MM.1S (cell line): ENCODE measurements at regions not wholly inside any gene's neighbourhood (a gene's known extent, or its start where the extent isn't known, plus 50 kb on each side); places are given as distances from the start of the nearest gene placed in this dataset.

ENCODE experiments used
- DNase-seq: peaks from one replicate; pipeline ENCODE4 v3.0.0-alpha.2; 2015
- H2AFZ ChIP-seq: fragments of 300-600 bp; sonication (generic); 2 replicates; pipeline ENCODE4 v1.6.0; 2016; ENCODE audit warnings: antibody characterized with exemption, low read length
- H3F3A ChIP-seq: fragments of 300-600 bp; sonication (generic); 2 replicates; pipeline ENCODE4 v1.6.1; 2016; ENCODE audit warnings: mild to moderate bottlenecking, antibody characterized with exemption, low read length, moderate library complexity, mixed read lengths; ENCODE audit not compliant: insufficient read depth
- H3K27ac ChIP-seq: fragments of 300-600 bp; sonication (generic); 2 replicates; pipeline ENCODE4 v1.5.1; 2016; ENCODE audit warnings: mild to moderate bottlenecking, low read length
- H3K27me3 ChIP-seq: fragments of 300-600 bp; sonication (generic); replicated peaks from 2 replicates; pipeline ENCODE4 v1.6.0; 2016; ENCODE audit warnings: low read length; ENCODE audit not compliant: insufficient read depth
- H3K36me3 ChIP-seq: fragments of 300-600 bp; sonication (generic); replicated peaks from 2 replicates; pipeline ENCODE4 v1.6.1; 2016; ENCODE audit warnings: mild to moderate bottlenecking, low read length, mixed read lengths; ENCODE audit not compliant: insufficient read depth
- H3K4me1 ChIP-seq: fragments of 300-600 bp; sonication (generic); 2 replicates; pipeline ENCODE4 v1.6.1; 2016; ENCODE audit warnings: low read length, mixed read lengths
- H3K4me2 ChIP-seq: fragments of 300-600 bp; sonication (generic); 2 replicates; pipeline ENCODE4 v1.6.0; 2016; ENCODE audit warnings: low read depth, low read length
- H3K4me3 ChIP-seq: fragments of 300-600 bp; sonication (generic); 2 replicates; pipeline ENCODE4 v1.5.1; 2016; ENCODE audit warnings: low read length, mixed read lengths
- H3K79me2 ChIP-seq: fragments of 300-600 bp; sonication (generic); 2 replicates; pipeline ENCODE4 v1.6.1; 2016; ENCODE audit warnings: mixed run types, low read length, mixed read lengths
- H3K9ac ChIP-seq: fragments of 300-600 bp; sonication (generic); 2 replicates; pipeline ENCODE4 v1.6.1; 2016; ENCODE audit warnings: low read length, mixed read lengths
- H3K9me2 ChIP-seq: fragments of 300-600 bp; sonication (generic); replicated peaks from 2 replicates; pipeline ENCODE4 v1.6.1; 2016; ENCODE audit warnings: mild to moderate bottlenecking, low read length, mixed read lengths; ENCODE audit not compliant: insufficient read depth
- H3K9me3 ChIP-seq: fragments of 300-600 bp; sonication (generic); replicated peaks from 2 replicates; pipeline ENCODE4 v1.6.1; 2016; ENCODE audit warnings: mild to moderate bottlenecking, low read length, mixed read lengths; ENCODE audit not compliant: insufficient read depth
- H4K20me1 ChIP-seq: fragments of 300-600 bp; sonication (generic); 2 replicates; pipeline ENCODE4 v1.6.1; 2016; ENCODE audit warnings: mild to moderate bottlenecking, low read length, moderate library complexity, mixed read lengths; ENCODE audit not compliant: insufficient read depth
- CTCF ChIP-seq: fragments of 300-600 bp; sonication (generic); IDR thresholded peaks from 2 replicates; pipeline ENCODE4 v1.5.1; 2016; ENCODE audit warnings: antibody characterized with exemption, low read length, mixed read lengths
- EZH2 ChIP-seq: fragments of 300-600 bp; sonication (generic); optimal IDR thresholded peaks from 2 replicates; pipeline ENCODE3; 2017; ENCODE audit warnings: low read depth, mild to moderate bottlenecking, antibody characterized with exemption, low read length, mixed read lengths
- EZH2phosphoT487 ChIP-seq: fragments of 300-600 bp; sonication (generic); IDR thresholded peaks from 2 replicates; pipeline ENCODE4 v1.6.1; 2018; ENCODE audit warnings: antibody characterized with exemption, low read length

GRCh38 chr20:55746723-55747122, 258.6 kb downstream of the CBLN4 start:
- no peak for DNase-seq
- Histone ChIP-seq H3K4me1 (no peaks in the 10 kb centered on the region), H3F3A (no peaks in the 10 kb centered on the region), H3K79me2 (no peaks in the 10 kb centered on the region), H3K4me2 (no peak overlapping the region), H4K20me1 (no peaks in the 10 kb centered on the region), H3K27ac (no peak overlapping the region), H3K4me3 (no peak overlapping the region), H3K27me3 (no peaks in the 10 kb centered on the region), H3K9me2 (no peaks in the 10 kb centered on the region), H2AFZ (no peak overlapping the region), H3K36me3 (no peaks in the 10 kb centered on the region), H3K9me3 (no peaks in the 10 kb centered on the region), H3K9ac (no peak overlapping the region)
- no peak for TF ChIP-seq CTCF
- TF ChIP-seq EZH2phosphoT487 = no peak
- no peak for TF ChIP-seq EZH2

- no peaks in the 10 kb centered on the region for H3K4me1 ChIP-seq
- no peak overlapping the region for H3K4me2 ChIP-seq
- no peaks in the 10 kb centered on the region for H3K9me3 ChIP-seq
- no peak for DNase-seq
- no peaks in the 10 kb centered on the region for H3K79me2 ChIP-seq
- H4K20me1 ChIP-seq = no peaks in the 10 kb centered on the region
- H3K9me2 ChIP-seq = no peaks in the 10 kb centered on the region
- H3K36me3 ChIP-seq = no peaks in the 10 kb centered on the region
- H3K4me3 ChIP-seq = no peak overlapping the region
- H3K27ac ChIP-seq = no peak overlapping the region
- no peaks in the 10 kb centered on the region for H3F3A ChIP-seq
- no peaks in the 10 kb centered on the region for H3K27me3 ChIP-seq
- no peak for TF ChIP-seq CTCF
- no peak for TF ChIP-seq EZH2
- TF ChIP-seq EZH2phosphoT487 = no peak
- no peak overlapping the region for H3K9ac ChIP-seq
- H2AFZ ChIP-seq = no peak overlapping the region
These were observed 259.5 kb downstream of the CBLN4 start for GRCh38 chr20:55745840-55746239.

- Histone ChIP-seq H2AFZ (no peak overlapping the region), H3K4me2 (no peak overlapping the region), H3K27me3 (no peaks in the 10 kb centered on the region), H3F3A (no peaks in the 10 kb centered on the region), H3K9me3 (no peaks in the 10 kb centered on the region), H3K4me1 (no peaks in the 10 kb centered on the region), H3K27ac (no peak overlapping the region), H3K9me2 (no peaks in the 10 kb centered on the region), H4K20me1 (no peaks in the 10 kb centered on the region), H3K9ac (no peak overlapping the region), H3K4me3 (no peak overlapping the region), H3K79me2 (no peaks in the 10 kb centered on the region), H3K36me3 (no peaks in the 10 kb centered on the region)
- no peak for DNase-seq
- TF ChIP-seq CTCF (no peak), EZH2phosphoT487 (no peak), EZH2 (no peak)
These were observed 260.4 kb downstream of the CBLN4 start for GRCh38 chr20:55744896-55745295.

GRCh38 chr20:55741801-55742200, 263.5 kb downstream of the CBLN4 start:
- no peak for TF ChIP-seq EZH2
- no peak for TF ChIP-seq EZH2phosphoT487
- no peak for TF ChIP-seq CTCF
- DNase-seq = no peak

More at GRCh38 chr20:55741801-55742200, 263.5 kb downstream of the CBLN4 start:
- Histone ChIP-seq H2AFZ (no peak overlapping the region), H3K9ac (no peak overlapping the region), H3K9me2 (no peaks in the 10 kb centered on the region), H3K4me2 (no peak overlapping the region), H3K27me3 (no peaks in the 10 kb centered on the region), H3F3A (no peaks in the 10 kb centered on the region), H3K4me3 (no peak overlapping the region), H4K20me1 (no peaks in the 10 kb centered on the region), H3K9me3 (no peaks in the 10 kb centered on the region), H3K79me2 (no peaks in the 10 kb centered on the region), H3K4me1 (no peaks in the 10 kb centered on the region), H3K27ac (no peak overlapping the region), H3K36me3 (no peaks in the 10 kb centered on the region)
